ENCODE measurements at regions not wholly inside any gene's neighbourhood (a gene's known extent, or its start where the extent isn't known, plus 50 kb on each side); places are given as distances from the start of the nearest gene placed in this dataset.

DNA sequence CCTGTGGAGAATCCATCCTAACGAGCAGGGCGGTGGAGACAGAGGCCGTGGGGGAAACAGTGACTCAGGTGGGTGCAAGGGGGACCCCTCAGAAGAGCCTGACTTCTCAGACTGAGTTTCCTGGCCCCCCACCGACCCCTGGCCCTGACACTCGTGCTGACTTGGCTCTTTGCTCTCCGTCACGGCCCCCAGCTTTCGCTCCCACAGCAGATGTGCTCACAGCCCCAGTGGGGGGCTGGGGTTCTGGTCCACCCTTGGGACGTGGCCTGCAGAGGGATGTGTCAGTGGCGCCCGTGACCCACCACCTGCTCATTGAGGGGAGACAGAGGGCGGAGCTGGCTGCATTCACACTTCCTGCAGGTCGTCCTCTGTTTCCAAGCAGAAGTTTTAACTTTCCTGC, 62.9 kb upstream of the IRX4 start:
- no peak for TF ChIP-seq POLR2A (IDR thresholded peaks at IDR 0.05)
- TF ChIP-seq, protein P1, sequence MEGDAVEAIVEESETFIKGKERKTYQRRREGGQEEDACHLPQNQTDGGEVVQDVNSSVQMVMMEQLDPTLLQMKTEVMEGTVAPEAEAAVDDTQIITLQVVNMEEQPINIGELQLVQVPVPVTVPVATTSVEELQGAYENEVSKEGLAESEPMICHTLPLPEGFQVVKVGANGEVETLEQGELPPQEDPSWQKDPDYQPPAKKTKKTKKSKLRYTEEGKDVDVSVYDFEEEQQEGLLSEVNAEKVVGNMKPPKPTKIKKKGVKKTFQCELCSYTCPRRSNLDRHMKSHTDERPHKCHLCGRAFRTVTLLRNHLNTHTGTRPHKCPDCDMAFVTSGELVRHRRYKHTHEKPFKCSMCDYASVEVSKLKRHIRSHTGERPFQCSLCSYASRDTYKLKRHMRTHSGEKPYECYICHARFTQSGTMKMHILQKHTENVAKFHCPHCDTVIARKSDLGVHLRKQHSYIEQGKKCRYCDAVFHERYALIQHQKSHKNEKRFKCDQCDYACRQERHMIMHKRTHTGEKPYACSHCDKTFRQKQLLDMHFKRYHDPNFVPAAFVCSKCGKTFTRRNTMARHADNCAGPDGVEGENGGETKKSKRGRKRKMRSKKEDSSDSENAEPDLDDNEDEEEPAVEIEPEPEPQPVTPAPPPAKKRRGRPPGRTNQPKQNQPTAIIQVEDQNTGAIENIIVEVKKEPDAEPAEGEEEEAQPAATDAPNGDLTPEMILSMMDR (IDR thresholded peaks at IDR 0.05 in 8 of 11, conservative IDR thresholded peaks at IDR 0.05 in 3 of 11), result no peak

Measured in spleen (tissue), 7 donors.